Colonic mucosa (tissue), 4 donors: ENCODE measurements at regions not wholly inside any gene's neighbourhood (a gene's known extent, or its start where the extent isn't known, plus 50 kb on each side); places are given as distances from the start of the nearest gene placed in this dataset.

Source experiments
- DNase-seq: peaks from one replicate; pipeline ENCODE4 v3.0.0-alpha.2; 2020
- H3K27ac ChIP-seq: fragments of 200-600 bp; one replicate; pipeline ENCODE4 v1.8.0; 2021
- H3K27me3 ChIP-seq: fragments of 200-600 bp; one replicate; pipeline ENCODE4 v1.8.0; 2021
- H3K36me3 ChIP-seq: fragments of 200-600 bp; one replicate; pipeline ENCODE4 v1.8.0; 2021
- H3K4me1 ChIP-seq: fragments of 200-600 bp; one replicate; pipeline ENCODE4 v1.8.0; 2021; ENCODE audit warnings: mild to moderate bottlenecking
- H3K4me3 ChIP-seq: fragments of 200-600 bp; one replicate; pipeline ENCODE4 v1.8.0; 2021
- H3K9ac ChIP-seq, 2 donors: one replicate each; pipeline ENCODE4 v1.7.0; 2013; ENCODE audit warnings: control low read depth in 2 of 2, low read depth in 2 of 2, low read length in 2 of 2
- H3K9me3 ChIP-seq: fragments of 200-600 bp; one replicate; pipeline ENCODE4 v1.8.0; 2021
- intact Hi-C: fragments of 100-400 bp; cut with DNase I; formaldehyde crosslinking; loops from one replicate; pipeline ENCODE4 v1.14.1; 2022
- TF ChIP-seq, protein P1 (sequence below): fragments of 200-600 bp; IDR thresholded peaks from one replicate; pipeline ENCODE4 v1.8.0; 2022; ENCODE audit warnings: antibody characterized with exemption, mild to moderate bottlenecking
- donor health status: healthy.
- donor health status: DM: no; HTN: no; CAD: no.
- donor health status: DM: no; HTN: no; CAD: no.

DNA sequence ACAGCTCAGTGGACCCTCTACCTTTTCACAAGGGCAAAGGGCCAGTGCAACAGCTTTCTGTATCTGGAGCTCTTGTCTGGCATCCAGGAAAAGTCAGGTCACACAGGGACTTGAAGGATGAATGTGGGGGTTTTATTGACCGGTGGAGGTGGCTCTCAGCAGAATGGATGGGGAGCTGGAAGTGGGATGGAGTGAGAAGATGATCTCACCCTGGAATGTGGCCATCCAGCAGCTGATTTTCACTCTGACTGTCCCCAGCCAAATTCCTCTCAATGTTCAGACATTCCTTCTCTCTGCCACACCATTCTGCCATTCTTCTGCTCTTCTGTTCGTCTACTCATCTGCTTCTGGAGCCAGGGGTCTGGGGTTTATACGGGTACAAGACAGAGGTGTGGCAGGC is 1119.9 kb downstream of the TAF11L14 start:
- Histone ChIP-seq H3K4me3 (no peak overlapping the region), H3K9me3 (no peaks in the 10 kb centered on the region), H3K36me3 (no peaks in the 10 kb centered on the region), H3K9ac (no peak overlapping the region), H3K27me3 (no peaks in the 10 kb centered on the region), H3K27ac (no peak overlapping the region), H3K4me1 (no peaks in the 10 kb centered on the region)
- TF ChIP-seq, protein P1, sequence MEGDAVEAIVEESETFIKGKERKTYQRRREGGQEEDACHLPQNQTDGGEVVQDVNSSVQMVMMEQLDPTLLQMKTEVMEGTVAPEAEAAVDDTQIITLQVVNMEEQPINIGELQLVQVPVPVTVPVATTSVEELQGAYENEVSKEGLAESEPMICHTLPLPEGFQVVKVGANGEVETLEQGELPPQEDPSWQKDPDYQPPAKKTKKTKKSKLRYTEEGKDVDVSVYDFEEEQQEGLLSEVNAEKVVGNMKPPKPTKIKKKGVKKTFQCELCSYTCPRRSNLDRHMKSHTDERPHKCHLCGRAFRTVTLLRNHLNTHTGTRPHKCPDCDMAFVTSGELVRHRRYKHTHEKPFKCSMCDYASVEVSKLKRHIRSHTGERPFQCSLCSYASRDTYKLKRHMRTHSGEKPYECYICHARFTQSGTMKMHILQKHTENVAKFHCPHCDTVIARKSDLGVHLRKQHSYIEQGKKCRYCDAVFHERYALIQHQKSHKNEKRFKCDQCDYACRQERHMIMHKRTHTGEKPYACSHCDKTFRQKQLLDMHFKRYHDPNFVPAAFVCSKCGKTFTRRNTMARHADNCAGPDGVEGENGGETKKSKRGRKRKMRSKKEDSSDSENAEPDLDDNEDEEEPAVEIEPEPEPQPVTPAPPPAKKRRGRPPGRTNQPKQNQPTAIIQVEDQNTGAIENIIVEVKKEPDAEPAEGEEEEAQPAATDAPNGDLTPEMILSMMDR = no peak
- no peak for DNase-seq
- intact Hi-C loops = no loop called here

DNA sequence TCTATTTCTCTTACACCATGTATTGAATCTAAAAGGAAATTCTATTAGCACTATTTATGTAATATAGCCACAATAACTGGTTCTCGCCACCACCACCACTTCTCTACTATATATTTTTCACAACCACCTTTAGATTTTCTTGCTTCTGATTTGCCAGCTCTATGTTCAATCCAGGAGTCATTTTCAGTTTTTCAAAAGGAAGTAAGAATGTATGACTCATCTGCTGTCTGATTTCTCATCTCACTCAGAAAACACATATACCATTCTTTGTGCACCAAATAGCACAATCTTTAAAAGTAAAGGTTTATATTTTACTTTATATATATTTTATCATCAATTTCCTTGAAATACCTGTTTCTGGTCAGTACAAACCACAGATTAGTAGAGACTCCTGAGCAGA is 1127.5 kb downstream of the TAF11L14 start:
- intact Hi-C loops = no loop called here
- DNase-seq = no peak
- Histone ChIP-seq H3K36me3 (no peaks in the 10 kb centered on the region), H3K27me3 (no peaks in the 10 kb centered on the region), H3K4me1 (no peaks in the 10 kb centered on the region), H3K27ac (no peak overlapping the region), H3K4me3 (no peak overlapping the region), H3K9me3 (no peaks in the 10 kb centered on the region), H3K9ac (no peak overlapping the region)
- TF ChIP-seq, protein P1 = no peak

DNA sequence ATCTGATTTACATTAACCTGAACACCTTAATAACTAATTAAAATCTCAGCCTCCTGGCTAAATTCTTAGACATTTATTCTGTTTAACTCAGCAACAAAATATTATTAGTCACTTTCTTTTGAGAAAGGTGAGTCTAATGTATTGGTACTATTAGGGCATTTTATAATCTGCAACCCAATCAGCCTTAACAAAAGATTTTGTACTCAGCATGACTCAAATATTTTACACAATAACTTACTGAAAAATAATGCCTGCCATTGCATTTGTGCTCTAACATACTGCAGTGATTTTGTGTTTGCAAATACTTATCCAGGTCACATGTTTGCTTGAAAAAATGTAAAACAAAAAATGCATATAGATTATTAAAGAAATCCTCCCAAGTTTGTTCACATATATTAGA is 1129.9 kb downstream of the TAF11L14 start:
- Histone ChIP-seq H3K4me1 (no peaks in the 10 kb centered on the region), H3K27ac (no peak overlapping the region), H3K9me3 (no peaks in the 10 kb centered on the region), H3K9ac (no peak overlapping the region), H3K36me3 (no peaks in the 10 kb centered on the region), H3K4me3 (no peak overlapping the region), H3K27me3 (no peaks in the 10 kb centered on the region)
- TF ChIP-seq, protein P1 = no peak
- no peak for DNase-seq
- intact Hi-C loops = no loop called here

DNA sequence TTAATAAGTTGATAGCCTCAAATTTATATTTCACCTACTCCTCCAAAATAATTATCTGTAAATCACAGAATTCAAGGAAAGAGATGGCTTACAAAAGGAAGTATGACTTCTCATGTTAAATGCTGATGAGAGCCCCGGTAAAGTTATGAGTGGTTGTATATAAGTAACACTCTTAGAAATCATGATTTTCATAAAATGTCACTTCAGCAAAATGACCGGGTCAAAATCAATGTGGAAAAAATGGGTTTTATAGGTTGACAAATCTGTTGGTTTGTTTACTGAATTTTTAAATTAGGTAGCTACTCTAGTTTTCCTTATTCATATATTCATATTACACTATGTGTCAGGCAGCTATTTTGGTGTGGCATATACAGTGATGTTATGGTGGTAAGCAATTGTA is 1131.0 kb downstream of the TAF11L14 start:
- Histone ChIP-seq H3K9ac (no peak overlapping the region), H3K9me3 (no peaks in the 10 kb centered on the region), H3K4me1 (no peaks in the 10 kb centered on the region), H3K27ac (no peak overlapping the region), H3K36me3 (no peaks in the 10 kb centered on the region), H3K4me3 (no peak overlapping the region), H3K27me3 (no peaks in the 10 kb centered on the region)
- intact Hi-C loops = no loop called here
- DNase-seq = no peak
- TF ChIP-seq, protein P1 = no peak

DNA sequence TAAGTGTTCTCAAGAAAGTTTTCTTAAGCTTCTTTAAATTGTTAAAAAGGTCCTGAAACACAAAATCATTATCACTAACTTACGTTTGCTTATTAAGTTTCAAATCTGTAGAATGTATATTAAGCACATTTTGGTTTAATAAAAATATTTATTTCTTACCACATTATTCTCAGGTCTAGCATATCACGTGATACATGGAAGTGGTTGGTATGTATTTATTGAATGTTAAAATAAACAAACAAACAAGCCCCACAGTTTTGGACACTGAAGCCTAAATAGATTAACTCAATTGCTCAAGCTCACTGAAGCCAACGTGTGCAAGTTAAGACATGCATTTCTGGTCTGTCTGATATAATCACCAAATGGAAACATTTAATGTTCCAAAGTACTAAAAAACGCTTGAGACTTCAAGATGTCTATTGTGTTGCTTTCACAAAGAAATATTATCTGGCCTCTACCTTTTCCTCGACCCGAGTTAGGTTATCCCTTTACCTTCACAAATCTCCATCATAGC is 1136.9 kb downstream of the TAF11L14 start:
- no peak overlapping the region for H3K9ac ChIP-seq
- DNase-seq = no peak
- no peaks in the 10 kb centered on the region for H3K4me1 ChIP-seq
- H3K4me3 ChIP-seq = no peak overlapping the region
- H3K27ac ChIP-seq = no peak overlapping the region
- no peaks in the 10 kb centered on the region for H3K27me3 ChIP-seq
- TF ChIP-seq, protein P1 = no peak
- H3K9me3 ChIP-seq = no peaks in the 10 kb centered on the region
- H3K36me3 ChIP-seq = no peaks in the 10 kb centered on the region
- intact Hi-C loops = no loop called here

DNA sequence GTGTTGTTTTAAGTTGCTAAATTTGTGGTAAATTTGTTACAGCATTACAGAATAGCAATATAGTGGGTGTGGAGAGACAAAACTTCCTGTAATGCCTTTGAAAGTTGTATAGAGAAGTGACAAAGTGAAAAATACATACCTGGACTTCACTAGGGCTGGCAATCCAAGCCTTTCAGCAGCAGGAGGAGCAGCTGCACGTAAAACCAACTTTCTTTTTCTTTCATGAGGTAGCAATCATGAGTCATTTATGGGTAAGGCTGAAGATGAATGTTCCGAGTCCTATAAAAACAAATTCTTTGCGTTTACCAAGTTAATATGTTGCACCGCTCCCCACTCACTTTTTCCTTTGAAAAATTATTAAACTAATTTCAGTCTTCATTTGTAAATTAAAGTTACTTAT is 1138.2 kb downstream of the TAF11L14 start:
- Histone ChIP-seq H3K36me3 (no peaks in the 10 kb centered on the region), H3K27ac (no peak overlapping the region), H3K9me3 (no peaks in the 10 kb centered on the region), H3K27me3 (no peaks in the 10 kb centered on the region), H3K9ac (no peak overlapping the region), H3K4me3 (no peak overlapping the region), H3K4me1 (no peaks in the 10 kb centered on the region)
- no peak for DNase-seq
- intact Hi-C loops = no loop called here
- TF ChIP-seq, protein P1 = no peak
